ENCODE measurements at regions not wholly inside any gene's neighbourhood (a gene's known extent, or its start where the extent isn't known, plus 50 kb on each side); places are given as distances from the start of the nearest gene placed in this dataset.
"Not testable (repeated sequence)": the region's sequence is repeated elsewhere in the genome, so short reads cannot be mapped to it uniquely, and the experiment has no call there.

- DNase-seq (ENCODE audit: low read depth): no peak
- Histone ChIP-seq H3K4me3 (ENCODE audit: low read depth, low read length) (no peak overlapping the region), H3K36me3 (ENCODE audit: control insufficient read depth, insufficient read depth, low read length) (no peaks in the 10 kb centered on the region), H3K27me3 (ENCODE audit: control insufficient read depth, insufficient read depth, low read length) (no peaks in the 10 kb centered on the region)
- FAIRE-seq: no peak
- TF ChIP-seq CTCF (IDR thresholded peaks at IDR 0.05; ENCODE audit: insufficient read depth, low read length, severe bottlenecking): no peak
These were observed 376.6 kb upstream of the NAALADL2 start for GRCh38 chr3:174482541-174482940.

DNA sequence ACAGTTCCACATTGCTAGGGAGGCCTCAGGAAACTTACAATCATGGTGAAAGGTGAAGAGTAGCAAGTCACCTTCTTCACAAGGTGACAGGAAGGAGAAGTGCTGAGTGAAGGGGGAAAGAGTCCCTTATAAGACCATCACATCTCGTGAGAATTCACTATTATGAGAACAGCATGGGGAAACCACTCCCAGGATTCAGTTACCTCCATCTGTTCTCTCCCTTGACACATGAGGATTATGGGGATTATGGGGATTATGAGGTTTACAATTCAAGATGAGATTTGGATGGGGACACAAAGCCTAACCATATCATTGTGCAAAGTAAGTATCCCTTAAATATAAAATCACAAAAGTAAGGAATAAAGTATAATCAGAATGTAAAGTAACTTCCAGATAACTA, 375.9 kb upstream of the NAALADL2 start:
- no peak for FAIRE-seq

GRCh38 chr3:174483856-174484255, 375.3 kb upstream of the NAALADL2 start:
- not testable (repeated sequence) for H3K36me3 ChIP-seq (ENCODE audit: control insufficient read depth, insufficient read depth, low read length); H3K4me3 ChIP-seq (ENCODE audit: low read depth, low read length); H3K27me3 ChIP-seq (ENCODE audit: control insufficient read depth, insufficient read depth, low read length); DNase-seq (ENCODE audit: low read depth); FAIRE-seq

More for the DNA sequence above, 375.9 kb upstream of the NAALADL2 start:
- Histone ChIP-seq H3K36me3 (ENCODE audit: control insufficient read depth, insufficient read depth, low read length) (no peaks in the 10 kb centered on the region), H3K27me3 (ENCODE audit: control insufficient read depth, insufficient read depth, low read length) (no peaks in the 10 kb centered on the region), H3K4me3 (ENCODE audit: low read depth, low read length) (no peak overlapping the region)
- no peak for TF ChIP-seq CTCF (IDR thresholded peaks at IDR 0.05; ENCODE audit: insufficient read depth, low read length, severe bottlenecking)
- no peak for DNase-seq (ENCODE audit: low read depth)

DNA sequence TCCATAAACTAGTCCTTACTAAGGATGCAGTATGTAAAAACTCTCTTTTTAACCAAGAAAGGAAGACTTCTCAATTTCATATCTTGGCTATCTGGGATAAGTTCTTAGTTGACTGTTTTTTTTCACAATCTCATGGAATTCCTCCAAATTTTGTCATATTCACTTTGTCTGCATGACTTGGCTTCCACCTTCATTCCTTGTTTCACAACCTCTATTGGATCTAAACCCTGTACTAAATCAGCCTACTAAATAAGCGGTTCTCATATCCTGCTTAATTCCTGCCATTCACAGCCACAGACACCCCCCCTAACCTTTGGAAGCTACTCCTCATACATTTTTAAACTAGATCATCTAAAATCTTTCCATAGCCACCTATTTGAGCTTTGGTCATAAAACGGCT, 370.6 kb upstream of the NAALADL2 start:
- Histone ChIP-seq H3K4me3 (ENCODE audit: low read depth, low read length) (no peak overlapping the region), H3K36me3 (ENCODE audit: control insufficient read depth, insufficient read depth, low read length) (no peaks in the 10 kb centered on the region), H3K27me3 (ENCODE audit: control insufficient read depth, insufficient read depth, low read length) (no peaks in the 10 kb centered on the region)
- TF ChIP-seq CTCF (IDR thresholded peaks at IDR 0.05; ENCODE audit: insufficient read depth, low read length, severe bottlenecking): no peak
- no peak for FAIRE-seq
- DNase-seq (ENCODE audit: low read depth): no peak

- DNase-seq (ENCODE audit: low read depth) (no peak), FAIRE-seq (no peak)
- TF ChIP-seq CTCF (IDR thresholded peaks at IDR 0.05; ENCODE audit: insufficient read depth, low read length, severe bottlenecking): no peak
- no peak overlapping the region for H3K4me3 ChIP-seq (ENCODE audit: low read depth, low read length)
- no peaks in the 10 kb centered on the region for H3K36me3 ChIP-seq (ENCODE audit: control insufficient read depth, insufficient read depth, low read length)
- H3K27me3 ChIP-seq (ENCODE audit: control insufficient read depth, insufficient read depth, low read length): no peaks in the 10 kb centered on the region
These were observed 363.8 kb upstream of the NAALADL2 start for GRCh38 chr3:174495311-174495710.

- DNase-seq (ENCODE audit: low read depth) (no peak), FAIRE-seq (no peak)
- TF ChIP-seq CTCF (IDR thresholded peaks at IDR 0.05; ENCODE audit: insufficient read depth, low read length, severe bottlenecking): no peak
- Histone ChIP-seq H3K4me3 (ENCODE audit: low read depth, low read length) (no peak overlapping the region), H3K27me3 (ENCODE audit: control insufficient read depth, insufficient read depth, low read length) (no peaks in the 10 kb centered on the region), H3K36me3 (ENCODE audit: control insufficient read depth, insufficient read depth, low read length) (no peaks in the 10 kb centered on the region)
These were observed 363.2 kb upstream of the NAALADL2 start for GRCh38 chr3:174495928-174496327.

All from bronchial epithelial cell (primary cell).